Peyer's patch (tissue), 4 donors: ENCODE measurements at regions not wholly inside any gene's neighbourhood (a gene's known extent, or its start where the extent isn't known, plus 50 kb on each side); places are given as distances from the start of the nearest gene placed in this dataset.

Experiments used
- DNase-seq, 3 donors: peaks; one replicate each; pipeline ENCODE4 v3.0.0-alpha.2; 2017 to 2019
- H3K27ac ChIP-seq, 4 donors: fragments of 200-600 bp; sonication (generic); one replicate each; pipeline ENCODE4 v1.5.1; 2016 to 2019
- H3K27me3 ChIP-seq, 2 donors: fragments of 200-600 bp; sonication (generic); one replicate each; pipeline ENCODE4 v1.5.1; 2019
- H3K36me3 ChIP-seq, 3 donors: fragments of 200-600 bp; sonication (generic); one replicate each; pipeline ENCODE4 v1.5.1; 2016 to 2019
- H3K4me1 ChIP-seq, 4 donors: fragments of 200-600 bp; sonication (generic); one replicate each; pipeline ENCODE4 v1.5.1; 2016 to 2019
- H3K4me3 ChIP-seq, 4 donors: fragments of 200-600 bp; sonication (generic); 1 replicate in 3 of 4; 2 replicates in 1 of 4; pipeline ENCODE4 v1.5.1; 2016 to 2019; ENCODE audit warnings: mild to moderate bottlenecking in 1 of 4
- H3K9me3 ChIP-seq, 4 donors: fragments of 200-600 bp; sonication (generic); one replicate each; pipeline ENCODE4 v1.5.1; 2016 to 2019; ENCODE audit warnings: mild to moderate bottlenecking in 1 of 4
- CTCF ChIP-seq, 6 experiments: fragments of 450-650 bp in 4 of 6; fragments of 200-600 bp in 2 of 6; sonication (generic) in 1 of 6; IDR thresholded peaks; one replicate each; pipeline ENCODE4 v1.5.1; 2017 to 2019; ENCODE audit warnings: antibody characterized with exemption in 6 of 6, mild to moderate bottlenecking in 3 of 6, moderate library complexity in 1 of 6
- POLR2A ChIP-seq, 2 donors: fragments of 450-650 bp; IDR thresholded peaks; one replicate each; pipeline ENCODE4 v1.5.1; 2017; ENCODE audit warnings: antibody characterized with exemption in 2 of 2, mild to moderate bottlenecking in 2 of 2, moderate library complexity in 2 of 2

DNA sequence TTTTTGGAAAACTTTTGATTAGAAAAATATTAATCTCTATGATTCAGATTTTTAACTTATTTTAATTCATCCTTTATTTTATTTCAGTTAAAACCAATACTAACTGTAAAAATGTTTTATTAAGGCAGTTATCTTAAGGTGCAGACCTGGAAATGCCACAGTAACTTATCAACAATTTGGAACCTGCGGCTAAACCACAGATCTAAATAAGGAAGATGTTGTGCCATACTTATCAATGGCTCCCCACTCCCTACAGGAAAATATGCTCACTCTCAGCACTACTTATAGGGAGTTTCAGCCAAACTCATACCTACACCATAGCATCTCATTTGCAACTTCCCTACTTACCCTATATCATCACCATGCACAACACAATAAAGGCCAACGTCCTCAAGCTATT, 226.9 kb upstream of the KYNU start:
- DNase-seq, result no peak
- no peaks in the 10 kb centered on the region for H3K9me3 ChIP-seq
- H3K4me1 ChIP-seq, result no peaks in the 10 kb centered on the region
- H3K4me3 ChIP-seq, result no peak overlapping the region
- TF ChIP-seq POLR2A (IDR thresholded peaks at IDR 0.05) (no peak), CTCF (IDR thresholded peaks at IDR 0.05) (no peak)
- no peaks in the 10 kb centered on the region for H3K27me3 ChIP-seq
- no peaks in the 10 kb centered on the region for H3K36me3 ChIP-seq
- H3K27ac ChIP-seq, result no peak overlapping the region

GRCh38 chr2:142649581-142649980, 227.9 kb upstream of the KYNU start:
- no peaks in the 10 kb centered on the region for H3K27me3 ChIP-seq
- H3K36me3 ChIP-seq, result no peaks in the 10 kb centered on the region
- no peak for DNase-seq
- H3K9me3 ChIP-seq, result no peaks in the 10 kb centered on the region
- no peak overlapping the region for H3K4me3 ChIP-seq
- TF ChIP-seq POLR2A (IDR thresholded peaks at IDR 0.05), result no peak
- no peak for TF ChIP-seq CTCF (IDR thresholded peaks at IDR 0.05)
- H3K27ac ChIP-seq, result no peak overlapping the region
- no peaks in the 10 kb centered on the region for H3K4me1 ChIP-seq

GRCh38 chr2:142642650-142643049, 234.8 kb upstream of the KYNU start:
- TF ChIP-seq CTCF (IDR thresholded peaks at IDR 0.05), result no peak
- TF ChIP-seq POLR2A (IDR thresholded peaks at IDR 0.05), result no peak
- no peaks in the 10 kb centered on the region for H3K27me3 ChIP-seq

DNA sequence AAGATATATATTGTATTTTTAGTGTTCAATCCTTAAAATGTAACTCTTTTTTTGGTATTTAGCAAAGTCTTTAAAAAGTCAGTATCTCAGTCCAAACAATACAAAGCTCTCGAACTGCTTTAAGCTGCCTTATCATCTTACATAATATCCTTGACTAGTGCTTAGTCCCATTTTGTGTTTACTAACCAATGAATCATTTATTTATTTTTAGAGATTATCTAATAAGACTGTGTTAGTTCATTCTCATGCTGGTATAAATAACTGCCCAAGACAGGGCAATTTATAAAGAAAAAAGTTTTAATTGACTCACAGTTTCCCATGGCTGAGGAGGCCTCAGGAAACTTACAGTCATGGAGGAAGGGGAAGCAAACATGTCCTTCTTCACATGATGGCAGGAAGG, 248.3 kb upstream of the KYNU start:
- Histone ChIP-seq H3K36me3 (no peaks in the 10 kb centered on the region), H3K4me1 (no peaks in the 10 kb centered on the region), H3K27ac (no peak overlapping the region), H3K27me3 (no peaks in the 10 kb centered on the region), H3K4me3 (no peak overlapping the region), H3K9me3 (no peaks in the 10 kb centered on the region)
- TF ChIP-seq POLR2A (IDR thresholded peaks at IDR 0.05), result no peak
- TF ChIP-seq CTCF (IDR thresholded peaks at IDR 0.05), result no peak
- DNase-seq, result no peak

More at GRCh38 chr2:142642650-142643049, 234.8 kb upstream of the KYNU start:
- Histone ChIP-seq H3K27ac (no peak overlapping the region), H3K36me3 (no peaks in the 10 kb centered on the region), H3K4me1 (no peaks in the 10 kb centered on the region), H3K9me3 (no peaks in the 10 kb centered on the region), H3K4me3 (no peak overlapping the region)
- no peak for DNase-seq

DNA sequence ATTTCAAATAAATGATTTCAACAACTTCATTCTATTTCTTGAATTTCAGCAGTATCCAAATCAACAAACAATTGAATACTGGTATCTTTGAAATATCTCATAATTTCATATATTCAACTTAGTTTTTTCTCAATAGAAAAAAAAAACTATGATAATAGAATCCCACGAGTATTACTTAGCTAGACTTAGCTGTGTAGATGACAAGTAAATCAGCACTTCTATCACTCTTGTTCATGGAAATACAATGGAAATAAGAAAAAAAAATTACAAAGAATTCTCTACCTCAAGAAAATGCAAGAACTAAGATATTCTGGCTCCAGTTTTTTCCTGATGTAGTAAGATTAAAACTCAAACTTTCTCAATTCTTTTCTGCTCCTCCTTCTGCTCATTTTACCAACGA, 256.2 kb upstream of the KYNU start:
- H3K36me3 ChIP-seq, result no peaks in the 10 kb centered on the region
- H3K9me3 ChIP-seq, result no peaks in the 10 kb centered on the region
- no peaks in the 10 kb centered on the region for H3K27me3 ChIP-seq
- no peaks in the 10 kb centered on the region for H3K4me1 ChIP-seq
- DNase-seq, result no peak
- H3K27ac ChIP-seq, result no peak overlapping the region
- TF ChIP-seq CTCF (IDR thresholded peaks at IDR 0.05) (no peak), POLR2A (IDR thresholded peaks at IDR 0.05) (no peak)
- no peak overlapping the region for H3K4me3 ChIP-seq

DNA sequence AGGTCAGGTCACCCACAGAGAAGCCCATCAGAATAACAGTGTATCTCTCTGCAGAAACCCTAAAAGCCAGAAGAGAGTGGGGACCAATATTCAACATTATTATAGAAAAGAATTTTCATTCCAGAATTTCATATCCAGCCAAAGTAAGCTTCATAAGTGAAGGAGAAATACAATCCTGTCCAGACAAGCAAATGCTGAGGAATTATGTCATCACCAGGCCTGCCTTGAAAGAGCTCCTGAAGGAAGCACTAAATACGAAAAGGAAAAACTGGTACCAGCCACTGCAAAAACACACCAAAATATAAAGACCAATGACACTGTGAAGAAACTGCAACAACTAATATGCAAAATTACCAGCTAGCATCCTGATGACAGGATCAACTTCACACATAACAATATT, 260.0 kb upstream of the KYNU start:
- Histone ChIP-seq H3K4me1 (no peaks in the 10 kb centered on the region), H3K9me3 (no peaks in the 10 kb centered on the region), H3K36me3 (no peaks in the 10 kb centered on the region), H3K27me3 (no peaks in the 10 kb centered on the region), H3K27ac (no peak overlapping the region), H3K4me3 (no peak overlapping the region)
- TF ChIP-seq POLR2A (IDR thresholded peaks at IDR 0.05) (no peak), CTCF (IDR thresholded peaks at IDR 0.05) (no peak)
- DNase-seq, result no peak
